Ishikawa (cell line): ENCODE measurements at regions not wholly inside any gene's neighbourhood (a gene's known extent, or its start where the extent isn't known, plus 50 kb on each side); places are given as distances from the start of the nearest gene placed in this dataset.

ENCODE experiments used
- CEBPB ChIP-seq: IDR thresholded peaks from 2 replicates; pipeline ENCODE4 v1.6.1; 2012
- MAX ChIP-seq: IDR thresholded peaks from 2 replicates; pipeline ENCODE4 v1.6.1; 2012
- TAF1 ChIP-seq: IDR thresholded peaks from 2 replicates; pipeline ENCODE4 v1.6.1; 2012; ENCODE audit warnings: low read depth, mild to moderate bottlenecking
- YY1 ChIP-seq: IDR thresholded peaks from 2 replicates; pipeline ENCODE4 v1.6.1; 2012; ENCODE audit warnings: low read depth

- no peak for TF ChIP-seq TAF1
- no peak for TF ChIP-seq CEBPB
- TF ChIP-seq YY1 = no peak
- TF ChIP-seq MAX = no peak
Observed at GRCh38 chr11:127711748-127712147, 711.2 kb upstream of the KIRREL3 start.
